Aorta (tissue), 5 donors: ENCODE measurements at regions not wholly inside any gene's neighbourhood (a gene's known extent, or its start where the extent isn't known, plus 50 kb on each side); places are given as distances from the start of the nearest gene placed in this dataset.

Source experiments
- ATAC-seq: fragments of 200-7000 bp; cut with Tn5 transposase; one replicate; pipeline ENCODE4 v1.9.1; 2022; ENCODE audit warnings: moderate library complexity; ENCODE audit not compliant: low FRiP score
- DNase-seq, 2 donors: peaks; one replicate each; pipeline ENCODE4 v3.0.0-alpha.2; 2020
- H3K27ac ChIP-seq, 2 donors: one replicate each; pipeline ENCODE4 v1.5.1; 2013; ENCODE audit warnings: low read length in 2 of 2, mild to moderate bottlenecking in 2 of 2, moderate library complexity in 2 of 2, control low read depth in 1 of 2, inconsistent platforms in 1 of 2, low read depth in 1 of 2
- H3K27me3 ChIP-seq, 2 donors: one replicate each; pipeline ENCODE4 v1.6.1; 2013; ENCODE audit warnings: control low read depth in 1 of 2, low read length in 1 of 2, mild to moderate bottlenecking in 1 of 2, moderate library complexity in 1 of 2; ENCODE audit not compliant: insufficient read depth in 2 of 2, control insufficient read depth in 1 of 2
- H3K36me3 ChIP-seq, 2 donors: one replicate each; pipeline ENCODE4 v1.6.1; 2013; ENCODE audit warnings: control low read depth in 1 of 2, low read length in 1 of 2, mild to moderate bottlenecking in 1 of 2; ENCODE audit not compliant: insufficient read depth in 2 of 2, control insufficient read depth in 1 of 2
- H3K4me1 ChIP-seq, 2 donors: one replicate each; pipeline ENCODE4 v1.6.1; 2013; ENCODE audit warnings: low read length in 2 of 2, control low read depth in 1 of 2, mild to moderate bottlenecking in 1 of 2, moderate library complexity in 1 of 2; ENCODE audit not compliant: insufficient read depth in 2 of 2, control insufficient read depth in 1 of 2
- H3K4me3 ChIP-seq, 2 donors: one replicate each; pipeline ENCODE4 v1.5.1; 2013; ENCODE audit warnings: low read length in 2 of 2, control low read depth in 1 of 2, mild to moderate bottlenecking in 1 of 2
- H3K9me3 ChIP-seq: one replicate; pipeline ENCODE4 v1.6.1; 2013; ENCODE audit warnings: mild to moderate bottlenecking, low read length; ENCODE audit not compliant: control insufficient read depth
- WGBS, 2 donors: extraction: QIAGEN DNeasy Blood & Tissue Kit; methylation state at CpG; one replicate each; pipeline ENCODE4 v1.1.7; 2013; 5-methylcytosine and 5-hydroxymethylcytosine counted together
- intact Hi-C, 2 donors: fragments of 100-400 bp; cut with DNase I; formaldehyde crosslinking; loops; one replicate each; pipeline versions ENCODE4 v1.14.2 to v1.15.0; 2022
- donor health status: healthy with polysubstance abuse.
- donor health status: Bipolar disorder and iron deficiency.
- donor health status: DM: no; HTN: no; CAD: no.
- donor health status: DM: no; HTN: no; CAD: no.
- donor health status: DM: yes; HTN: yes; CAD: no.

DNA sequence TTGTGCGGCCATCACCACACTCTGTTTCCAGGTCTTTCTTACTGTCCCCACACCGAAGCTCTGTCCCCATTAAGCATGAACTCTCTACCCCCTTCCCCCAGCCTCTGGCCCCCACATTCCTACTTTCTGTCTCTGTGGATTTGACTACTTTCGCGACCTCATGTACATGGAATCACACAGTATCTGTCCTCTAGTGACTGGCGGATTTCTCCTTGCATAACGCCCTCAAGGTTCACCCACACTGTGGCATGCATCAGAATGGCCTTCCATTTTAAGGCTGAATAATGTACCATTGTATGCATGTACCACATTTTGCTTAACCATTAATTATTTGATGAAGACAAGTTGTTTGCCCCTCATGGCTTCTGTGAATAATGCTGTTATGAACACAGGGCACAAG, 467.6 kb upstream of the HS6ST1 start:
- ATAC-seq: no peak
- H3K4me3 ChIP-seq: no peak overlapping the region
- WGBS, 2 donors: 79 to 84% methylated on average over 6 of the region's 6 CpGs
- no peak overlapping the region for H3K27ac ChIP-seq
- no peaks in the 10 kb centered on the region for H3K9me3 ChIP-seq
- DNase-seq: no peak
- no peaks in the 10 kb centered on the region for H3K36me3 ChIP-seq
- no peaks in the 10 kb centered on the region for H3K27me3 ChIP-seq
- intact Hi-C loops: no loop called here
- H3K4me1 ChIP-seq: no peaks in the 10 kb centered on the region

DNA sequence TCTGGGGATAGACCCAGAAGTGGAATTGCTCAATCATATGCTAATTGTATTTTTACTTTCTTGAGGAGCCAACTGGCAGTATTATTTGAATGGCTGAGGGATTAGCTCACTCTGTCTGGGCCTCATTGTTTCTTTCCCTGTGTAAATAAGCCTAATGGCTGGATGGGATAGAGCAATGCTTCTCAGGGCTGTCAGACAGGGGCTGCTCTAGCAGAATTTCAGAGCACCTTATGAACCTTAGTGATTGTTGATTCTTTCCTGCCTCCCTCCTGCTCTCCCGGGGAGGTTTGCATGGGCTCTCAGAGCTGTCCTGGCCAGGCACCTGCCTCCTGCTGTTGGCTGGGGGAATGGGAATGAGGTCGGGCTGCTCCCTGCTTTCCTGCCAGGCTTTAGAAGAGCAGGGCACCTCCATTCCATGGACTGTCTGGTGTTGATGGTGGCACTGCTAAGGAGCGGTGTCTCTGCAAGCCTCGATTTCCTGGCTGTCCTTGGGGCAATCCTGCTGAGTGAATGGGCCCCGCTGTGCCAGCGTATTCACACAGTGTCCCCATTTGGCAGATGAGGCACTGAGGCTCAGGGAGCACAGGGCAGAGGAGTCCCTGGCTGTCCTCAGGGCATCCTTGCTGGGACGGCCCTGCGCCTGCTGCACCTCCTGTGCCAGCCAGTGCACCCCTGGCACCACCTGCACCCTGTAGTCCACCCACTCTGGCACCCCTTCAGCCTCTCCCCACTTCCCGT, 468.2 kb upstream of the HS6ST1 start:
- Histone ChIP-seq H3K4me1 (no peaks in the 10 kb centered on the region), H3K9me3 (no peaks in the 10 kb centered on the region), H3K27ac (no peak overlapping the region), H3K4me3 (no peak overlapping the region), H3K27me3 (no peaks in the 10 kb centered on the region), H3K36me3 (no peaks in the 10 kb centered on the region)
- WGBS, 2 donors: 48 to 57% methylated on average over 9 of the region's 9 CpGs
- intact Hi-C loops: no loop called here
- DNase-seq (no peak), ATAC-seq (peak; percentile 55)

DNA sequence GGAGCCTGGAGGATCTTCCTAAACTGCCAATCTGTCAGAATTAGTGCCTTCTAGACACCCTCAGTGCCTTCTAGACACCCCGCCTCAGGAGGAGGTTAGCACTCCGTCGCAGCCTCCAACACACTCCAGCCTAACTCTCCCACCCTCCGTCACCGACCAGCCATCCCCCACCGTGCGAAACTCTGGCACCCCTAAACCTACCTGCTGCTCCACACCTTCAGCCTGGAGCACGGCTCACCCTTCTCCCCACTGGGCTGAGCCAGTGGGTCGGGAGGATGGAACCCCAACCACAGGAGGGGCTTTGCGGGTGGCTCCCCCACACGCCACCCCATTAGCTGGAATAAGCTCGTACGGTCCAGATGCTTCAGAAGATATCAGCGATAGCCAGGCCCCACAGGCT, 468.9 kb upstream of the HS6ST1 start:
- Histone ChIP-seq H3K27me3 (no peaks in the 10 kb centered on the region), H3K4me3 (no peak overlapping the region), H3K9me3 (no peaks in the 10 kb centered on the region), H3K4me1 (no peaks in the 10 kb centered on the region), H3K27ac (no peak overlapping the region), H3K36me3 (no peaks in the 10 kb centered on the region)
- intact Hi-C loops: no loop called here
- ATAC-seq (no peak), DNase-seq (no peak)
- WGBS, 2 donors: 88 to 93% methylated on average over 14 of the region's 14 CpGs

DNA sequence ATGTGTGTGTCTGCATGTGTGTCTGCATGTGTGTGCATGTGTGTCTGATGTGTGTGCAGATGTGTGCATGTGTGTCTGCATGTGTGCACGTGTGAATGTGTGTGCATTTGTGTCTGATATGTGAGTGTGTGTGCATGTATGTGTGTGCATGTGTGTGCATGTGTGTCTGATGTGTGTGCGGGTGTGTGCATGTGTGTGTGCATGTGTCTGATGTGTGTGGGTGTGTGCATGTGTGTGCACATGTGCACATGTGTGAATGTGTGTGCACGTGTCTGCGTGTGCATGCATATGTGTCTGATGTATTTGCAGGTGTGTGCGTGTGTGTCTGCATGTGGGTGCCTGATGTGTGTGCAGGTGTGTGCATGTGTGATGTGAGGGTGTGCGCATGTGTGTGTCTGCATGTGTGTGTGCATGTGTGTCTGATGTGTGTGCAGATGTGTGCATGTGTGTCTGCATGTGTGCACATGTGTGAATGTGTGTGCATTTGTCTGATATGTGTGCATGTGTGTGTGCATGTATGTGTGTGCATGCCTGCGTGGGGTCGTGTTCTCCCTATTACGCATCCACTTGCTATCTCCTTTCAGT, 470.1 kb upstream of the HS6ST1 start:
- Histone ChIP-seq H3K4me3 (no peak overlapping the region), H3K27ac (no peak overlapping the region), H3K27me3 (no peaks in the 10 kb centered on the region), H3K9me3 (no peaks in the 10 kb centered on the region), H3K4me1 (no peaks in the 10 kb centered on the region), H3K36me3 (no peaks in the 10 kb centered on the region)
- DNase-seq (no peak), ATAC-seq (no peak)
- intact Hi-C loops: no loop called here
- 78 to 85% methylated on average over 9 of the region's 9 CpGs for WGBS, 2 donors

DNA sequence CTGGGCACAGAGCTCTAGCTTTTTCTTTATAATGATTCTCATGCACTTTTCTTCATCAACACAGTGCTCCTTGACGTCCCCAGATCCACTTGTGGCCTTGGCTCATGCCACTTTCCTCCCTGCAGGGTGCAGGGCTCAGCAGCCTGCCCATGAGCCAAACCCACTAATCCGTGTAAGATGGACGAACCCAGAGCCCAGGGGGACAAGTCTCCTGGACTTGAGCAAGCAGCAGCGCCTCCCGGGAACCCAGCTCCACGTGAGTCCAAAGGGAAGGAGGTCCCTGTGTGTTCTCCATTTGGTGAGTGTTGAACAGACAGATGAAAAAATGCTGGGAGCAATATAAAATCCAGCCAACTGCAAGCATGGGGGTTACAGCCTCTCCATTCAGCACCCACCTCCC, 470.6 kb upstream of the HS6ST1 start:
- no peak overlapping the region for H3K27ac ChIP-seq
- H3K4me1 ChIP-seq: no peaks in the 10 kb centered on the region
- intact Hi-C loops: no loop called here
- H3K36me3 ChIP-seq: no peaks in the 10 kb centered on the region
- WGBS, 2 donors: 67 to 82% methylated on average over 6 of the region's 6 CpGs
- no peaks in the 10 kb centered on the region for H3K9me3 ChIP-seq
- H3K27me3 ChIP-seq: no peaks in the 10 kb centered on the region
- DNase-seq: no peak
- no peak overlapping the region for H3K4me3 ChIP-seq
- ATAC-seq: no peak

DNA sequence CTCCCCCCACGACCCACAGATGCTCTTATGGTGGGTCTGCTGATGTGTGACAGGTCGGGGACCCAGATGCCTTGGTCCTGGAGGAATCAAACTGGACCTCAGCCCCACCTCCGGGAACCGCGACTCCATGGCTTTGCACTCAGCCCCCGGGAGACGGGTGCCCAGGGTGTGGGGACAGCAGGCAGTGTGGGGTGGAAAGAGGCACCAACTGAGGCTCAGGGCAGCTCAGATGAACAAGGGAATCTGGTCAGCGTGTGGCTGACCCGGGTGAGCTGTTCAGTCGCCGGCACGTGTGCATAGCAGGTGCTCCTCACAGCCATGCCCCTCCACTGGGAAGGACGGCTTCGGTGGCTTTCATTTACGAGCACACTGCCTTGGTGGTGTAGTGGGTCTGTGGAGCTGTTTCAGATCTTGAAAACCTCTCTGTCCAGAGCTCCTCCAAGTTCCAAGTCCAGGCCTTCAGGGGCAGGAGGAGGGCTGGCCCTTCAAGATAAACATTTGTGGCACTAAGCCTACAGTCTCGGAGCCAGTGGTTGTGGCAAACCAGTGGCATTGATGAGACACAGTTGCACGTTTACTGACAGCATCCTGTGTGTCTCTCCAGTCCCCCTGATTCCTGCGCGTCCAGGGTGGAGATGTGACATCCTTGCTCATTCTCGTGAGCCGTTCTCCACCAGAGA, 471.2 kb upstream of the HS6ST1 start:
- no peaks in the 10 kb centered on the region for H3K27me3 ChIP-seq
- ATAC-seq (no peak), DNase-seq (no peak)
- H3K27ac ChIP-seq: no peak overlapping the region
- intact Hi-C loops: no loop called here
- 92 to 93% methylated on average over 21 of the region's 21 CpGs for WGBS, 2 donors
- H3K9me3 ChIP-seq: no peaks in the 10 kb centered on the region
- H3K4me1 ChIP-seq: no peaks in the 10 kb centered on the region
- H3K4me3 ChIP-seq: no peak overlapping the region
- no peaks in the 10 kb centered on the region for H3K36me3 ChIP-seq

DNA sequence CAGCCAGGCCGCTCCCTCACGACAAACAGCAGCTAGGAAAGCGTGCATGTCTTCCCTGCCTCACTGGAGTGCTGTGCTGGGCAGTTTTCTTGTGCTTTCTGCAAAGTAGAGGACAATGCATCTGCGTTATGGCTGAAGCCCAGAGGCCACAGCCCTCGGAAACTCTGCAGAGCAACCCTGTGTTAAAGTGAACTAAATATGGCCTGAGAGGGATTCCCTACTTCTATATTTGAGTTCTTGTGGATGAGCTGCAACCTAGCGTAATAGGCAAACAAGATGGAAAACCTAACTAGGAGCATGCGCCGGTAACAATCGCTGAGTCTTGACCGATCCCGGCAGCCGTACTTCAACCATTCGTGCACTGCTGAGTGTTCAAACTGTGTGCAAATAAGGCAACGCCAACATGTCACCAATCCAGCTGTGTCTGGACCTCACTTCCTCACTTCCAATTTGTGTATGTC, 471.9 kb upstream of the HS6ST1 start:
- Histone ChIP-seq H3K4me3 (no peak overlapping the region), H3K27ac (no peak overlapping the region), H3K27me3 (no peaks in the 10 kb centered on the region), H3K4me1 (no peaks in the 10 kb centered on the region), H3K36me3 (no peaks in the 10 kb centered on the region), H3K9me3 (no peaks in the 10 kb centered on the region)
- DNase-seq: no peak
- ATAC-seq: no peak
- WGBS, 2 donors: 86 to 87% methylated on average over 14 of the region's 14 CpGs
- intact Hi-C loops: no loop called here

DNA sequence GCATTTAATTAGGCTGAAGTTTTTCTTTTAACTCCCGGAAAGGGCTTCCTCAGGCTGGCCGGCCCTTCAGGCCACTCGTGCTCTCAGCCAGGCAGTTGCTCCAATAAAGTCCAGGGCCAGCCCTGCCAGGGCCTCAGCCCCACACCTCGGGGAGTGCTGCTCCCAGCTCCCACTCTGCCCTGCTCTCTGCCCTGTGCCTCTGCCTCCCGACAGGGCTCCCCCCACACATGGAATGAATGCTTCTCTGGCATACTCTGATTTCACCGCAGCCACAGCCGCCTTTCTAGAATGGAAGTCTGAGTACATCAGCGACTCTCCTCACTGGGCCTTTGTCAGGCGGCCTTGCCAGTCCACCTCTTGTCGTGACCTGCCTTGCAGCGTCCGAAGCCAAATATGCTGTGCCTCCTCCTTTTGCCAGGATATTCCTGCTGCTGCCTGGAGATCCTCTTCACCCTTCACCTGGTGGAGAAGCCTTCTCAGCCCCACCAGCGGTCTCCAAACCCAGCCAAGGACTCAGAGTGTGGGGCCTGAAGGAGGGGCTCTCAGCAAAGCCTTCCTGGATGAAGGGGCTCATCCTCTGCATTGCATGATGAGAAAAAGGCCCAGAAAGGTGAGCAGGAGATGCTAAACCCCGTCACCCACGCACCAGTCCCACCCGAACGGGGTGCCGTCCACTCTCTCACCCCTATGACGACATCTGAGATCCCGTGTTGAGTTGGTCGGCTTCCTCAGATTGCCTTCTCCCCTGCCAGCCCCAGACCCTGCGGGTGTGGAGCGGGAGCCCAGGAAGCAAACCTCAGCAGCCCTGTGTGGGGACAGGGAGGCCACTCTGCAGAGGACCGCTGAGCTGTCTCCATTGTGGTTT, 472.7 kb upstream of the HS6ST1 start:
- intact Hi-C loops: no loop called here
- 88 to 89% methylated on average over 23 to 24 of the region's 24 CpGs for WGBS, 2 donors

More for the DNA sequence above, 472.7 kb upstream of the HS6ST1 start:
- Histone ChIP-seq H3K36me3 (no peaks in the 10 kb centered on the region), H3K4me3 (no peak overlapping the region), H3K4me1 (no peaks in the 10 kb centered on the region), H3K27me3 (no peaks in the 10 kb centered on the region), H3K27ac (no peak overlapping the region), H3K9me3 (no peaks in the 10 kb centered on the region)
- DNase-seq (no peak), ATAC-seq (no peak)
